ENCODE measurements at regions not wholly inside any gene's neighbourhood (a gene's known extent, or its start where the extent isn't known, plus 50 kb on each side); places are given as distances from the start of the nearest gene placed in this dataset.
"Not testable (repeated sequence)": the region's sequence is repeated elsewhere in the genome, so short reads cannot be mapped to it uniquely, and the experiment has no call there.

DNA sequence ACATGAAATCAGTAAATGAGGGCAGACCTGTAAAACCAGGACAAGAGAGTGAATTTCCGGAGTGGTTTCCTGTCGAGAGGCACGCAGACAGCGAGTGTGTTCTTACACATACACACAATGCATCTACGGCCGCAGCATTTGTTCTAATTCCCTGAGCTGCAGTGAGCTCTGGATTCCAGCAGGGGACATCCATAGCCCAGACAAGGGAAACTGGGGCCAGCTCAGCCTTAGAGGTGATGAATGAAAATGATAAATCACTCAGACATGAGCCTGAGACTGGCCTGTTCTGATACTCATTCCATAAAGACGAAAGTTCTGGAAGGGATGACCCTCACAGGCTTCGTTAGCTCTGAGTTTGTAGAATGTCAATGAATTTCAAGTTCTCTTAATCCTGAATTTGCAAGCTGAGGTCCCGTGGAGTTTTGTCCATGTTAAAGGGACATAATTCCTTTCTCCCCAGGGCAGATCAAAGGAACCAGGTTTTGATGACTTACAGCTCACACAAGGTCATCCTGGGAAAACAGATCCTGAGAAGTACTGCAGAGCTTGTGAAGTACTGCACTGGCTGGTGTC lies 207.9 kb upstream of the C1orf87 start:
- DNase-seq (ENCODE audit: low read depth, low spot score): peak; percentile 57

DNA sequence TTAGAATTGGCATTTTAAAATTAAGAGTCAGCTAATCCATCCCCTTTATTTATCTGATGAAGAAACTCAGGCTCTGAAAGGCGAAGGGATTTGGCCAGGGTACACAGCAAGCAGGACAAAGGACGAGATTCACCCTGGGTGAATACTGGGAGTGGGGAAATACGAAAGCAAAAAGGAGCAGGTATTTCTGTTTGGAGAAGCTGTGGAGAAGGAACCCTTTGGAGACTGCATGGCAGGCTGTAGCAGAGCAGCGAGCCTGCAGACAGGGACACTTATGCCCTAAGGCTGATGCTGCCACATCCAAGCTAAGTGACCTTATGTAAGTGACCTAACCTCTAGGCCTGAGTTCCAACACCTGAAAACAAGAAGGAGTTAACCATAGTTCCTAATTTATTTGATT lies 207.2 kb upstream of the C1orf87 start:
- DNase-seq (ENCODE audit: low read depth, low spot score): no peak

DNA sequence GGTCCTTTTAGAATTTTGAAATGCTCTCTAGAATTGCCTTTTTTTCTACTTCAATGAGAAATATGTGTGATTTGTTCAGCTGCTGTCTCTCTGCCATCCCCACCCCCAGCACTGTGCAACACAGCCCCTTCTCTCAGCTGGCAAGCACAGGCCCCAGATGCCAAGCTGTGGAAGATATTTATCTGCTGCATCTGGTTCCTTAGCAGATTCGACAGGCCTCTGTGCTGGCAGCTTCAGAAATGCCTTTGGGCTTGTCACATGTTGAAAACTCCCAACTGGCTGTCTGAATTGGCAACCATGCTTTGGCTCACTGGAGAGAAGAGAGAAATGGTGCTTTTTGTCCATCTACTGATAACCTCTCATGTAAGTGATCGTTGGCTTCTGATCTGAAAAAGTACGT lies 206.7 kb upstream of the C1orf87 start:
- DNase-seq (ENCODE audit: low read depth, low spot score): no peak

DNA sequence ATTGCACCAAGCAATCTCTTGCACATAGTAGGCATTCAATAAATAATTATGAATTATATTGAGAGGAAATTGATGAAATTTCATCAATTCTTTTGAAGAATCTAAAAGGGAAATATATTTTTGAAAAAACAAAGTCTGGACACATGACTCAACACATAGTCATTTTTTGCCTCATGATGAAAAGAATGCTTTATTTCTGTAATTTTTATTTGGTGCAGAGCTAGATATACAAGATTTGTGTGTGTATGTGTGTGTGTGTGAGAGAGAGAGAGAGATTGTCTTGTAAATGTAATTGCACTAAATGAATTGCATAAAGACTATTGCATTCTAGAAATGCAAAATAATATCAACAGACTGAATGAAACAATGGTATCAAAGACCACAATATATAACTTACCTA lies 206.2 kb upstream of the C1orf87 start:
- DNase-seq (ENCODE audit: low read depth, low spot score): no peak

DNA sequence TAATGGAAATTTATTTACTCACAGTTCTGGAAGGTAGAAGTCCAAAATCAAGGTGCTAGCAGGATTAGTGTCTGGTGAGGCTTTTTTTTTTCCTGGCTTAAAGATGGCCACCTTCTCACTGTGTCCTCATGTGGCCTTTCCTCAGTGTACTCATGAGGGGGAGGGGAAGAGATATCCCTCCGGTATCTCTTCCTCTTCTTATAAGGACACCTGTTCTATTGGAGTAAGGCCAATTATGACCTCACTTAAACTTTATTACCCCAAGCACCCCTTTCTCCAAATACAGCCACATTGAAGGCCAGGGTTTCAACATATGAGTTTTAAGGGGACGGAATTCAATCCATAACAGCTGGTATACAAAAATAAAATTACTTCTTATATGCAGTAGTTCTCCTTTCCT lies 203.7 kb upstream of the C1orf87 start:
- DNase-seq (ENCODE audit: low read depth, low spot score): no peak

DNA sequence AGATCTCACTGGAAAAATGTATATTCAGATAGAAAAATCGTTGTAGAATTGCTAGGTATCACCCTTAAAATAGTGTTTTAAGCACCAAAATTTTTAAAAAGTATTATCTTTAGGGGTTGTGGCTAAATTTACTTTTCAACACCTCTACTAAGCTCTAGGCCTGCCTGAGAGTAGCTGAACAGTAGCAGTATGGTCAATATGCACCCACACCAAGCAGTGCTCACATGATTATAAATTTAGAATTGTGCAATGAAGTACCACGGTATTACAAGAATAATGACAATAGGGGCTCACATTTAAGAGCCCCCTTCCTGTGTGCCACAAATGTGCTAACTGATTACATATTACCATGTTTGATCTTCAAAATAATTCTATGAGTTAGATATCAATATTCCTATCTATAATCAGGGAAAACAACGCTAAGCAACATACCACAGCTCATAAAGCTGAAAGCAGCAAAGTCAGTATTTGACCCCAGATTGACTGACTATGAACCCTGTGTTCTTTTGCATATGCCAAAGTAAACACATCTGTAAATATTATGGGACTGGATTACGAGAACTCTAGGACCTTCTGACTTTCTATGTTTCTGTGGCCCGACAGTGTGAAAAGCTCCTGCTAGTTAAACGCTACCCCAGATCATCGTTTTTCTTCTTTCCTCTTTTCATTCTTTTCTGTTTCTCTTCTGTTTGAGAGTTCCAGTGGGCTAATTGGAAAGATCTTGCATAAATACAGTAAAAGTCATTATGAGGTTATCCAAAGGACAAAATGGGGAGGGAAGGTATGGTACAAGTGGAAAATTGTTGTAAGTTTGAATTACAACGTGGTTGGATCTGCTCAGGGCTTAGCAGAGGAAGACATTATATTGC lies 201.1 kb upstream of the C1orf87 start:
- DNase-seq (ENCODE audit: low read depth, low spot score): no peak

- DNase-seq (ENCODE audit: low read depth, low spot score): no peak
Measured at GRCh38 chr1:60273185-60273584, 199.6 kb upstream of the C1orf87 start.

GRCh38 chr1:60271041-60271440 lies 197.5 kb upstream of the C1orf87 start:
- no peak for DNase-seq (ENCODE audit: low read depth, low spot score)

- DNase-seq (ENCODE audit: low read depth, low spot score): no peak
Measured at GRCh38 chr1:60268451-60268850, 194.9 kb upstream of the C1orf87 start.

- DNase-seq (ENCODE audit: low read depth, low spot score): no peak
Measured at GRCh38 chr1:60265560-60266535, 192.3 kb upstream of the C1orf87 start.

DNA sequence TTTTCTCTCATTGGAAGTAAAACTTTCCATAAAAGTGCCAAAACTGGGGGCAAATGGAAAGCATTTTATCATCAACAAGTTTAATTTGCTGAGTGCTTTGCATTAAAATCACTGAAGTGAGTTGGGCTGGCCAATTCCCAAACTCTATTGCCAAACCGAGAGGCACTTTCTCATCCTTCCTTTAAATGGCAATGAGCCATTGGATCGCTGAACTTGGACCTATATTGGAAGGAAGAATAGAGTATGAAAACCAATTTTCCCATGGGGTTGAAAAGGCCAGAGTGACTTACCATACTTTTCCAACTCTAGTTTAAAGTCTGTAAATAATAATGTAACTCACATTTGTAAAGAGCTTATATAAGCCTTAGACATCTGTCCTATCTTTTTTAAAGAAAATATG lies 189.1 kb upstream of the C1orf87 start:
- DNase-seq (ENCODE audit: low read depth, low spot score): no peak

GRCh38 chr1:60257531-60257930 lies 184.0 kb upstream of the C1orf87 start:
- DNase-seq (ENCODE audit: low read depth, low spot score): no peak

DNA sequence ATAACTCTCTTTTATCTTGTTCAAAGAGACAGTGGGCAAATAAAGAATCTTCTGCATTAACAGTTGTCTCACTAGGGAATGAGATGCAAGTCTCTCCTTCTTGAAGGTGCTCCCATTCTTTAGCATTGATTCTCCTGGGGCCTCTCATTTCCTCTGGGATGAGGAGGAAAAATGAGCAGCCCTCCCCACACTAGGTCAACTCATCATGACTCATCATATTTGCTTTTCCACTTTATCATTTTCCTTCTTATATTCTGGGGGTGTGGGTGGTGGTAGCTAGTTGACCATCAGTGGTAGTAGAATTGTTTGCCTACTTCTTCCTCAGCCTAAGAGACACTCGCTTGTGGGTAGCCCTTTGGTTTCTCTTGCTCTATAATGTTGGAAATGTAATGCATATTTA lies 182.0 kb upstream of the C1orf87 start:
- no peak for DNase-seq (ENCODE audit: low read depth, low spot score)

- no peak for DNase-seq (ENCODE audit: low read depth, low spot score)
Measured at GRCh38 chr1:60251426-60251825, 177.9 kb upstream of the C1orf87 start.

DNA sequence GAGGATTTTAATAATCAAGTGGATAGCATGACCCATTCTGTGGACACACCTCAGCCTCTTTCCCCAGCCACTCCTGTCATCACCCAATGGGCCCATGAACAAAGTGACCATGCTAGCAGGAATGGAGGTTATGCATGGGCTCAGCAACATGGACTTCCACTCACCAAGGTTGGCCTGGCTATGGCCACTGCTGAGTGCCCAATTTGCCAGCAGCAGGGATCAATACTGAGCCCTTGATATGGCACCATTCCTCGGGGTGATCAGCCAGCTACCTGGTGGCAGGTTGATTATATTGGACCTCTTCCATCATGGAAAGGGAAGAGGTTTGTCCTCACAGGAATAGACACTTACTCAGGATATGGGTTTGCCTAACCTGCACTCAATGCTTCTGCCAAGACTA lies 173.9 kb upstream of the C1orf87 start:
- not testable (repeated sequence) for DNase-seq (ENCODE audit: low read depth, low spot score)

DNA sequence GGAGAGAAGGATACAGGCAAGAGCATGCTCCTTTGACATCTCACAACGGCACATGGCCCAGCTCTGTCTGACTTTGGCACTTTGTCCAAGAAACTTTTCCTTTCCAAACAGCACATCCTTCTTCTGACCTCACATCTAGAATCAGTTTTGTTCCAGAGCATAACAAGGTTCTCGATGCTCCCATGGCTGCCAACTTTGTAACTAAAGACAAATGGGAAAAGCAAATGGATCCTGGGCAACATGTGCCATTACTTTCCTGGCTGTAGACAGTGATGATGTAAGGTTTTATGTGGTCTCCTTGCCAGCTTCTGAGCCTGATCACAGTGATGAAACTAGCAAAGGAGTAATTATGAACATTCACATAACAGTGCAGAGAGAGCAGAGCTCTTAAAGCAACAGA lies 171.8 kb upstream of the C1orf87 start:
- DNase-seq (ENCODE audit: low read depth, low spot score): no peak

GRCh38 chr1:60244906-60245305 lies 171.3 kb upstream of the C1orf87 start:
- no peak for DNase-seq (ENCODE audit: low read depth, low spot score)

DNA sequence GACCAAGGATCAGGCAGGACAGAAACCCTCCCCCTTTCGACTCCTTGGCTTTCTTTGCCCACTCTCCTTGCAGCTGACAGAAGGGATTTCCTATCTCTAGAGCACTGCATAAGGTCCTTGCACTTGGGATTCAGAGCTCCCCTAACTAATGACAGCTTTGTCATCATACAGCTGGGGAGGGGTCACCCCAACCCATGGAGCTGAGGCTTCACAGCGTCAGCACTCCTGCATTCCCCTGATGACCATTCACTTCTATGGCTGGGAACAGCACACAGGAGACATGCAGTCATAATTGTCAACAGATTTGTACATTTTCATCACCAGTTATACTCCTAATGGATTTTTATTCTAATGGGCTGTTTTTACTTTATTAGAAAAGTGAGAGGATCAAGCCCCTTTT lies 161.7 kb upstream of the C1orf87 start:
- no peak for DNase-seq (ENCODE audit: low read depth, low spot score)

- DNase-seq (ENCODE audit: low read depth, low spot score): no peak
Measured at GRCh38 chr1:60234776-60235175, 161.2 kb upstream of the C1orf87 start.

DNA sequence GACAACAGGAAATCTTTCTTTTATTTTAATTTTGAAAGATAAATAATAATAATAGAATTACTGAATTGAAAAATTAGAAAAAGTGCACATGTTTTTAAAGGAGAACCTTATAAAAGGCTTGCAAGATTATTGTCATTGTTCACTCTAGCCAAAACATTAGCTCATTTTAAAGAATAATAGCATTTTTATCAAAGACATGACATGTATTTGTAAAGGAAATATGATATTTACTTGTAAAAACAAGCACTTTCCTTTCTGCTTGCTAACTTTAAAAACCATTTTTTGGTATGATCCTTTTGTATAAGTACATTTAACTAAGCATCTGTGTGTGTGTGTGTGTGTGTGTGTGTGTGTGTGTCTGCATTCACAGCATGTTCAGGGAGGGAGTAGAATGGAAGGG lies 156.3 kb upstream of the C1orf87 start:
- DNase-seq (ENCODE audit: low read depth, low spot score): no peak

DNA sequence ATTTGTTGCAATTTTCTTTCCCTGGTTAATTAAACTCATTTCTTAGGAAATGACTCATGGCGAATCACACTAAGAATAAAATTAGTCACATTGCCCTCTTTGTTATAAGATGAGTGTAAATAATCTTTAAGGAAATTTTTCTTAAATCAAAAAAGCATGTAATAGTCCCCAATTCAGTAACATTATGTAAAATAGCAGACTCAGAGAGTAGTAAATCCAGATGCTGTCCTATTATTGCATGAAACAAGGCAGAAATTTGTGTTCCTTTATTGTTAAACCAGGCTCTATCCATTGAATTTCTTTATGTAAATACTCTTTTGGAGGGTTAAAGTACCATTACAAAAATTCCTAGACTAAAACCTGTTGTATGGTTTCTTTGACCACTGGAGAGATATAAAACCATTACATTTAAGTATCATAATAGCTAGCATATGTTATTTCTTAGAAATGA lies 154.5 kb upstream of the C1orf87 start:
- no peak for DNase-seq (ENCODE audit: low read depth, low spot score)

GRCh38 chr1:60227601-60228000 lies 154.0 kb upstream of the C1orf87 start:
- no peak for DNase-seq (ENCODE audit: low read depth, low spot score)

Data from iPS DF 19.7 (cell line).